GOT3 (cell line): ENCODE measurements at regions not wholly inside any gene's neighbourhood (a gene's known extent, or its start where the extent isn't known, plus 50 kb on each side); places are given as distances from the start of the nearest gene placed in this dataset.
"Not testable (repeated sequence)": the region's sequence is repeated elsewhere in the genome, so short reads cannot be mapped to it uniquely, and the experiment has no call there.

Experiments used
- DNase-seq: peaks from one replicate; lab custom pipeline; 2025; ENCODE audit warnings: mixed read lengths; lab: John Stamatoyannopoulos, UW

GRCh38 chr2:40700231-40700954 is 248.5 kb upstream of the SLC8A1 start:
- no peak for DNase-seq

DNA sequence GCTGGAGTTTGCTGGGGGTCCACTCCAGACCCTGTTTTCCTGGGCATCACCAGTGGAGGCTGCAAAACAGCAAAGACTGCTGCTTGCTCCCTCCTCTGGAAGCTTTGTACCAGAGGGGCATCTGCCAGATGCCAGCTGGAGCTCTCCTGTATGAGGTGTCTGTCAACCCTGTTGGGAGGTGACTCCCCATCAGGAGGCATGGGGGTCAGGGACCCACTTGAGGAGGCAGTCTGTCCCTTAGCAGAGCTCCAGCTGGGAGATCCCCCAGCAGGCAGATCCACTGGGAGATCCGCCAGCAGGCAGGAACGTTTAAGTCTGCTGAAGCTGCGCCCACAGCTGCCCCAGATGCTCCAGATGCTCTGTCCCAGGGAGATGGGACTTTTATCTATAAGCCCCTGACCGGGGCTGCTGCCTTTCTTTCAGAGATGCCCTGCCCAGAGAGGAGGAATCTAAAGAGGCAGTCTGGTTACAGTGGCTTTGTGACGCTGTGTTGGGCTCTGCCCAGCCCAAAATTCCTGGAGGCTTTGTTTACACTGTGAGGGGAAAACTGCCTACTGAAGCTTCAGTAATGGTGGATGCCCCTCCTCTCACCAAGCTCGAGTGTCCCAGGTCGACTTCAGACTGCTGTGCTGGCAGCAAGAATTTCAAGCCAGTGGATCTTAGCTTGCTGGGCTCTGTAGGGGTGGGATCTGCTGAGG is 260.5 kb upstream of the SLC8A1 start:
- DNase-seq, result not testable (repeated sequence)

DNA sequence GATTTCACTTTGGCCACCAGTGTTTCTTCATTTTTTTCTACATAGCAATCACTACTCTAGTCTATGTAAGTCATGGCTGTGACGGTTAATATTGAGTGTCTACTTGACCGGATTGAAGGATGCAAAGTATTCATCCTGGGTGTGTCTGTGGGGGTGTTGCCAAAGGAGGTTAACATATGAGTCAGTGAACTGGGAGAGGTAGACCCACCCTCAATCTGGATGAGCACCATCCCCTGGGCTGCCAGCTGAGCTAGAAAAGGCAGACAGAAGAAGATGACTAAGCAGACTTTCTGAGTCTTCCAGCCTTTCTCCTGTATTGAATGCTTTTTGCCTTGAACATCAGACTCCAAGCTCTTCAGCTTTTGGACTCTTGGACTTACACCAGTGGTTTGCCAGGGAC is 265.0 kb upstream of the SLC8A1 start:
- no peak for DNase-seq

GRCh38 chr2:40719414-40719813 is 267.5 kb upstream of the SLC8A1 start:
- no peak for DNase-seq

- DNase-seq, result no peak
Measured at GRCh38 chr2:40721595-40721994, 269.7 kb upstream of the SLC8A1 start.

- DNase-seq, result no peak
Measured at GRCh38 chr2:40723194-40723593, 271.3 kb upstream of the SLC8A1 start.

- DNase-seq, result no peak
Measured at GRCh38 chr2:40725040-40725439, 273.1 kb upstream of the SLC8A1 start.

DNA sequence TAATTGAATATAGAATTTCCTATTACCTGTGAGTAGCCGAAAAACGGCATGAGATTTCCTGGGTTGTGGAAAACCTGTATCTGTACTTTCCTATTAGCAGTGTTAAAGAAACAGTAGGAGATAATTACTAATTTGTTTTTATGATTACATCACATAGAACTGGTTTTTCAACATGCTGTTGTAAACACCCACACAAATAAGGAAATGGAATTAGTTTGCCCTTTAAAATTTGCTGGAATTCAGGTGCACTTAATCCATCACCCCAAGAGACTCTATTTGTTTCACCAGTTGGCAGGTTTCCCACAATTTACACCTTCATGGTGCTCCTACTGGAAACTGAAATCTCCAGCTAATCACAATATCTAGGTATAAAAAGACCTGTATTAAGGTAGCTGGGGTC is 274.1 kb upstream of the SLC8A1 start:
- no peak for DNase-seq

GRCh38 chr2:40734797-40735196 is 282.9 kb upstream of the SLC8A1 start:
- DNase-seq, result no peak

GRCh38 chr2:40737180-40737579 is 285.3 kb upstream of the SLC8A1 start:
- DNase-seq, result no peak

GRCh38 chr2:40740419-40740818 is 288.5 kb upstream of the SLC8A1 start:
- no peak for DNase-seq

DNA sequence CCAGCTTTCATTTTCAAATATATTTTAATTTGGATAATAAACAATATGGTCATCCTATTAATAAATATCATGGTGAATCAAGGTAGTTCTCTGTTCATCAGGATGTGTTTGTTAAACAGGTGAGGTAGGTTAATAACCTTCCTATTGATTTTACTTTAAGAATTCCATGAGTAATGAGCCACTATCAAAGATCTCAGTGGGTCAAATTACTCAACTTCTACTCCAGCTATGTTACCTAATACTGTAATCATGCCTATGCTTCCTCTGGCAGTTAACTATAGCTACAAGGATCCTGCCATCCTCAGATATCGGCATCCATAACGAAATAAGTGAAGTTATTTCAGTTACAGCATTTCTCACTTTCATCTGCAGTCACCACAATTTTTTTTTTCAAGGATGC is 289.6 kb upstream of the SLC8A1 start:
- no peak for DNase-seq

DNA sequence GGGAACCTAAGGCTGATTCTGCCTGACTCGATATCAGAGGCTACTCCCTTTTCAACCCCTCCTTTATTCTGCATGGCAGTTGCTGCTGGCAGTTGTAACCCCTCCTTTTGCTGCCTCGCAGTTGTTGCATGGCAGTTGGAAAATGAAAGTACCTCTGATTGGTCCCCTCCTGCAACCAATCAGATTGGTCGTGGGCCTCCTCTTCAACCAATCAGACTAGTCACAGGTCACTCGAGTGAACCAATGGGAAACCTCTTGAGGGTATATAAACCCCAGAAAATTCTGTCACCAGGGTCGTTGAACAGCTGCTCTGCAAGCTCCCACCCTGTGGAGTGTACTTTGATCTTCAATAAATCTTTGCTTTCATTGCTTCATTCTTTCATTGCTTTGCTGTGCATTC is 294.3 kb upstream of the SLC8A1 start:
- DNase-seq, result no peak

DNA sequence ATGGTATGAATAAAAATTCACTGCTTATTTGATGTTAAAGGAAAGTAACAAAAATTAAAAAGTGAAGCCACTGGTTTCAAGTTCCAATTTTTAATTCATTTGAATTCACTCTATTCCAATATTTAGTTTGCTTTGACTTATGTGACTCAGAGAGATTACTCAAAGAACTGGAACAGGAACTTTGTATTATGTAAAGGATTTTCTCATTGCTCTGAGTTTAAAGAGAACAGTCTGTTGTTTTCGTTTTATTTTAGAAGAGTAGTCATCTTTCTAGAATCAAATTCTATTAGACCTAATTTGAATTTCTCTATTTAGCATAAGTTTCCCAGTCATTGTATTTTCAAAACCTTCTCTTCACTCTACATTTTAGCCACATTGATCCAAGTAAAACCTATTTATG is 300.1 kb upstream of the SLC8A1 start:
- no peak for DNase-seq

DNA sequence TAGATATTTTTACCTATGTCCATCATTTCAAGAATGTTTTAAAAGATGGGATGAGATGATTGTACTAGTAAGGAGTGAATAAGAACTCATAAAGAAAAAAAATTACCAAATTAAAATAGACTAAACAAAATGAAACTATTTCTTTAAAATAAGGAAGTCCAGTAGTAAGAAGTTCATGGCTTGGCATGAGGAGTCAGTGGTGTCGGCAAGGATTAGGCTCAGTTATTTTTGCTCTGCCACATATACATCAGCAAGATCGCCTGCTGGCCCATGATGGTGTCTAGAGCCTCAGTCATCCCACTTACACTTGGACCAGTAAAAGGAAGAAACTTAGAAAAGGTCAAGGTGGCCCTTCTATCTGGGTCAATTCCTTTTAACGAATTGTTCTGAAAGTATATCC is 300.9 kb upstream of the SLC8A1 start:
- no peak for DNase-seq

DNA sequence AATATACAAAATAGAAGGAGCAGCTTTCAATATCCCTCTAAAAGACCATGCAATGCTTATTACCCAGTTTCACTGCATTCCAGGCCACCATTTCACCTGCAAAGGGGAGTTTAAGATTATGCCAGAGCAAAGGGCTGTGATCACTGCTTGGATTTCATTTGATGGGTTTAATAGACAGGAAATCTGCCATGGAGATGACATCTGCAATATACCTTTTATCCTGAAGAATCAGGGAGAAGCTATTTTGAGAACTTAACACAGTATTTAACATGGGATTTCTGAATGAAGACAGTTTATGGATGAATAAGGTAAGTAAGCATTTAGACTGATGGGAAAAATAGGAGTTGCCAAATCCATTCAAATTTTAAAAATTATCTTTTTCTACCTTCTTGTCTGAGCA is 303.0 kb upstream of the SLC8A1 start:
- no peak for DNase-seq

GRCh38 chr2:40758401-40759155 is 306.7 kb upstream of the SLC8A1 start:
- no peak for DNase-seq

DNA sequence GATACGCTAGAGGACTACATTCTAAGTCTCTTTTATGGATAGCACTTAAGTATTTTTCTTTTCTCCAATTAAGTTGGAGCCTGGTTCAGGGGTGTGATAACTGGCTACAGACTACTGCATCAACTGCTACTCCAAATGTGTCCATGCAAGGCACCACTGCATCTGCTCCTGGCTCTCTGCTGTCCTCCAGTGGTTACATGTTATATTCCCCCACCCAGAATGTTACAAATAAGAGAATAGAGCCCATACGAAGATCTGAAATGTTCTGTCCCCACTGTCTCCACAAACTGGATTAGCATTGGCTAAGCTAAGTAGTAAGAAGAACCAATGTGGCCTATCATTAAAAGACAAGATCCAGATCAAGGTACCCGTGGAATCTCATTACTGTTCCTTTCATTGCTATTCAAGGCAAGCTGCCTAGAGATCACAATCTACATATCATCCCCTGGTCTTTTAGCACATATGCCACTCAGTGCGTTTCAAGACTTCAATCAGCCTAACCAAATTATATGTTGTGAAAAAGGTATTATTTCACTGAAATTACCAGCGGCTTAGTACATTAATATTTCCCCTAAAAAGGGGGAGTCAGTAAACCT is 308.3 kb upstream of the SLC8A1 start:
- DNase-seq, result no peak

GRCh38 chr2:40773291-40773690 is 321.4 kb upstream of the SLC8A1 start:
- no peak for DNase-seq

DNA sequence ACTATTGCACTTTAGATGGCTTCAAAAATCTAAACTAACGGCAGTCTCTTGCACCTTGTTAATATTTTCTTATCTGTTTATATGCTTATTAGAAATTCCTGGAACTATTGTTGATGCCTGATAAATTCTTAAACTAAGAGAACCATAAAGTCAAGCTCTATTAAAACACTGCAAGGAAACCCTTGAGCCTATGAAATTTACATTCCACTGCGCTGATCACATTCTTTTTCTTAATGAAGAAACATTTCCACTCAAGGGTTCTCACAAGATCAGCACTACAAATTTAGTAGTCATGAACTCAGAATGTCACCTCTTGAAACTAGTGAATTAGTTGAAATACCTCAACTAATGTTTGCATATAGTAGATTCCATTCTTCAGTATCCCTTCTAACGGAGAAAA is 331.8 kb upstream of the SLC8A1 start:
- DNase-seq, result no peak

- no peak for DNase-seq
Measured at GRCh38 chr2:40786636-40787035, 334.7 kb upstream of the SLC8A1 start.

- no peak for DNase-seq
Measured at GRCh38 chr2:40797120-40797519, 345.2 kb upstream of the SLC8A1 start.

DNA sequence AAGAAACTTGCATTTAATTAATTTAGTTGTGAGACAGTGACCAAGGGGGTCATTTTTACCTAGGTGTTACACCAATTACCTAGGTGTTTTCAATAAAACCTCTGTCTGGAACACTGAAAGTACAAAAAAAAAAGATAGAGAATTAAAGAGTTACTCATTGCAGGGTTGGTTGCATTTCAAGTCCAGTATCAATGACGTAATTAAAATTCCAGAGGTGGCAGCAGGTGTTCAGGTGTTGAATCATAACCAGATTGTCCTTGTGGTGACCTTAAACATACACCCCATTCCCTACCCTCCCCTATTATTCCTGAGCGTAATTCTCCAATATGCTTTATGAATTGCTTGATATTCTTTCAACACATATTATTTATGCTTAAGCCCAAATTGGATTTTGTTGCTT is 352.0 kb upstream of the SLC8A1 start:
- DNase-seq, result no peak
